ENCODE measurements at regions not wholly inside any gene's neighbourhood (a gene's known extent, or its start where the extent isn't known, plus 50 kb on each side); places are given as distances from the start of the nearest gene placed in this dataset.

GRCh38 chr13:22090106-22090505 is 419.2 kb downstream of the FGF9 start:
- no peak for TF ChIP-seq FOXP2 (optimal IDR thresholded peaks at IDR 0.05; ENCODE audit: borderline replicate concordance, extremely low read depth, extremely low read length, insufficient read depth)
- TF ChIP-seq POLR2AphosphoS5 (IDR thresholded peaks at IDR 0.05; ENCODE audit: low read depth, low read length) = no peak
- TF ChIP-seq TAF1 (IDR thresholded peaks at IDR 0.05; ENCODE audit: borderline replicate concordance, insufficient read depth, low read length) = no peak
- TF ChIP-seq SIN3A (IDR thresholded peaks at IDR 0.05; ENCODE audit: borderline replicate concordance, insufficient read depth, low read length) = no peak
- TF ChIP-seq, protein P1, sequence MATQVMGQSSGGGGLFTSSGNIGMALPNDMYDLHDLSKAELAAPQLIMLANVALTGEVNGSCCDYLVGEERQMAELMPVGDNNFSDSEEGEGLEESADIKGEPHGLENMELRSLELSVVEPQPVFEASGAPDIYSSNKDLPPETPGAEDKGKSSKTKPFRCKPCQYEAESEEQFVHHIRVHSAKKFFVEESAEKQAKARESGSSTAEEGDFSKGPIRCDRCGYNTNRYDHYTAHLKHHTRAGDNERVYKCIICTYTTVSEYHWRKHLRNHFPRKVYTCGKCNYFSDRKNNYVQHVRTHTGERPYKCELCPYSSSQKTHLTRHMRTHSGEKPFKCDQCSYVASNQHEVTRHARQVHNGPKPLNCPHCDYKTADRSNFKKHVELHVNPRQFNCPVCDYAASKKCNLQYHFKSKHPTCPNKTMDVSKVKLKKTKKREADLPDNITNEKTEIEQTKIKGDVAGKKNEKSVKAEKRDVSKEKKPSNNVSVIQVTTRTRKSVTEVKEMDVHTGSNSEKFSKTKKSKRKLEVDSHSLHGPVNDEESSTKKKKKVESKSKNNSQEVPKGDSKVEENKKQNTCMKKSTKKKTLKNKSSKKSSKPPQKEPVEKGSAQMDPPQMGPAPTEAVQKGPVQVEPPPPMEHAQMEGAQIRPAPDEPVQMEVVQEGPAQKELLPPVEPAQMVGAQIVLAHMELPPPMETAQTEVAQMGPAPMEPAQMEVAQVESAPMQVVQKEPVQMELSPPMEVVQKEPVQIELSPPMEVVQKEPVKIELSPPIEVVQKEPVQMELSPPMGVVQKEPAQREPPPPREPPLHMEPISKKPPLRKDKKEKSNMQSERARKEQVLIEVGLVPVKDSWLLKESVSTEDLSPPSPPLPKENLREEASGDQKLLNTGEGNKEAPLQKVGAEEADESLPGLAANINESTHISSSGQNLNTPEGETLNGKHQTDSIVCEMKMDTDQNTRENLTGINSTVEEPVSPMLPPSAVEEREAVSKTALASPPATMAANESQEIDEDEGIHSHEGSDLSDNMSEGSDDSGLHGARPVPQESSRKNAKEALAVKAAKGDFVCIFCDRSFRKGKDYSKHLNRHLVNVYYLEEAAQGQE (IDR thresholded peaks at IDR 0.05; ENCODE audit: insufficient read depth in 1 of 2, low read depth in 2 of 2, low read length in 2 of 2) = no peak

DNA sequence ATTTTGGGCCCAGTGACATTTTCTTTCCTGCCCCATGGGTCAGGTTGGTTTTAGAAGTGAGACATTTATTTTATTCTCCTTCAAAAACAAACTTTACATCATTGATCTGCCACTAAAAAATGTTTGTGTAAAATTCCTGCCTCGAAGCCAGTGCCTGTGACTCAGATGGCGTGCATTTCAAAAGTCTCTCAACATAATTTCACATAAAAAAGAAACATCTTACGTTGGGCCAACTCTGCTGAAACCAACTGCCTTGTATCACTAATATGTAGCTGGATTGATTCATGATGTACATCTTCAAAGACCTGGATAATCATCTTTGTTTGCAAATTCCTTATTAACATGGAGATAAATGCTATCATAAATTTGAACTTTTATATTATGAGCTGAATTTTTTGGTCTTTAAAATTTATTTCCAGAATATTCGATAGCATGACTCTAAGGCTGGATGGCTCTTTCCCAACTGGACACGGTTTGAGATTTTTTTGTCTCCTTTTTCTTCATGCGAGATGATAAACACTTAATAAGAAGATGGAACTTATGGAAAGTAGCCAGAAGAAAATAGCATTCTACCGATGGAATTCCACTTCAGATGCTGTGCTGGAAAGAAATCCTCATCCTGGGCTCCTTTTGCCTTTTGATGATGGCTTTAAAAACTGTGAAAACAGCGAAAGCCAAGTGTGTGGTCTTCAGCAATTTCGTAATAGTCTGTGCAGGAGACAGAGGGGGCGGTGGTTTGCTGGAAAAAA is 420.5 kb downstream of the FGF9 start:
- TF ChIP-seq TAF1 (IDR thresholded peaks at IDR 0.05; ENCODE audit: borderline replicate concordance, insufficient read depth, low read length) = no peak
- no peak for TF ChIP-seq POLR2AphosphoS5 (IDR thresholded peaks at IDR 0.05; ENCODE audit: low read depth, low read length)

GRCh38 chr13:22091971-22092300 is 421.1 kb downstream of the FGF9 start:
- TF ChIP-seq TAF1 (IDR thresholded peaks at IDR 0.05; ENCODE audit: borderline replicate concordance, insufficient read depth, low read length) (no peak), SIN3A (IDR thresholded peaks at IDR 0.05; ENCODE audit: borderline replicate concordance, insufficient read depth, low read length) (no peak), FOXP2 (optimal IDR thresholded peaks at IDR 0.05; ENCODE audit: borderline replicate concordance, extremely low read depth, extremely low read length, insufficient read depth) (no peak), POLR2AphosphoS5 (IDR thresholded peaks at IDR 0.05; ENCODE audit: low read depth, low read length) (no peak)
- TF ChIP-seq, protein P1 (IDR thresholded peaks at IDR 0.05; ENCODE audit: insufficient read depth in 1 of 2, low read depth in 2 of 2, low read length in 2 of 2) = no peak

DNA sequence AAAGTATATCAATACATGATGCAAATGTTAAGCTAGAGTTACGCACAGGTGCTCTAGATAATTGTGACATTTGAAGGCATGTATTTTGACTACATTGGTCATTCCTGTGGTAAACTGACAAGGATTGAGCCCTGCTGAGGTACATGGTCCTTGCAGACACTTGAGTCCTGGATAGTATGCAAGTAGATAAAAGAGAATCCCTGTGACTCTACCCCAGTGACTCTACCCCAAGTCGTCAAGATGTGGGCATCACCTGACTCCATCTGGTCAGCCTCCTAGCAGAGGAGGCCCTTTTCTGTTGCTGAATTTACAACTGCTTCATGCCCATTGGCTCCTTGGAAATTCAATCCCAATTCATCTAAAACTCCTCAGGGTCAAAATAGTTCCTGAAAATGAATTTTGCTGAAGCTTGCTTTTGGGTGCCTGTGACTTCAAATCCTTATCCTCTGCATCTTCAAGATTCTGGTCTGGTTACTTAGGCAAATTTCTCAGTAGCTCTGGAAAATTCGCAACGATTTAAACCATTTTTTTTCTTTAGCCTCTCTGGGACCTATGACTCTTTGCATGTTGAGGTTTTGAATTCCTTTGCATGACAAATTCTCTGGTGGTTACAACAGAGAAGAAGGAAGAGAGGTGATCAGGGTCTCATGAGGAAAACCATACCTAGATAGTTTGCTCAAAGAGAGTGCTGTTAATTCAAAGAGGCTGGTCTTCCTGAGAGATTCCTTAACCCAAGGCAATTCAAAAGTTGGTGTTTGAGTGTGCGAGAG is 422.1 kb downstream of the FGF9 start:
- no peak for TF ChIP-seq POLR2AphosphoS5 (IDR thresholded peaks at IDR 0.05; ENCODE audit: low read depth, low read length)
- TF ChIP-seq SIN3A (IDR thresholded peaks at IDR 0.05; ENCODE audit: borderline replicate concordance, insufficient read depth, low read length) = no peak
- TF ChIP-seq, protein P1 (IDR thresholded peaks at IDR 0.05; ENCODE audit: insufficient read depth in 1 of 2, low read depth in 2 of 2, low read length in 2 of 2) = no peak
- TF ChIP-seq FOXP2 (optimal IDR thresholded peaks at IDR 0.05; ENCODE audit: borderline replicate concordance, extremely low read depth, extremely low read length, insufficient read depth) = no peak
- TF ChIP-seq TAF1 (IDR thresholded peaks at IDR 0.05; ENCODE audit: borderline replicate concordance, insufficient read depth, low read length) = no peak

DNA sequence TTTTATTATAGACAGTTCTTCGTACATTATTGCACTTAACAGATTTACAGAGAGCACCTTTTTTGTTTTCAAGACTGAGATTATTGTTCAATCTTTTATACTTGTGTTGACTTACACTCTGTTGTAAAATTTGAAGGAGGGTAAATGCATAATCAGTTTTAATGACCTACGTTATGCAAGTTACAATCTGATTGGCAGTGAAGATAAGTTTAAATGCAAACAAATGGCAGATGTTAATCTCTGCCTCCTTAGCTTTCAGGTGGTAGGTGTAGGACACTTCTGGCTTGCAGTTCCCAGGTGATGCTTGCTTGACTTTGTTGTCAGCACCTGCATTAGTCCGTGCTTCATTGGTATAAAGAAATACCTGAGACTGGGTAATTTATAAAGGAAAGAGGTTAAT is 424.9 kb downstream of the FGF9 start:
- TF ChIP-seq SIN3A (IDR thresholded peaks at IDR 0.05; ENCODE audit: borderline replicate concordance, insufficient read depth, low read length) (no peak), FOXP2 (optimal IDR thresholded peaks at IDR 0.05; ENCODE audit: borderline replicate concordance, extremely low read depth, extremely low read length, insufficient read depth) (no peak), POLR2AphosphoS5 (IDR thresholded peaks at IDR 0.05; ENCODE audit: low read depth, low read length) (no peak), TAF1 (IDR thresholded peaks at IDR 0.05; ENCODE audit: borderline replicate concordance, insufficient read depth, low read length) (no peak)

DNA sequence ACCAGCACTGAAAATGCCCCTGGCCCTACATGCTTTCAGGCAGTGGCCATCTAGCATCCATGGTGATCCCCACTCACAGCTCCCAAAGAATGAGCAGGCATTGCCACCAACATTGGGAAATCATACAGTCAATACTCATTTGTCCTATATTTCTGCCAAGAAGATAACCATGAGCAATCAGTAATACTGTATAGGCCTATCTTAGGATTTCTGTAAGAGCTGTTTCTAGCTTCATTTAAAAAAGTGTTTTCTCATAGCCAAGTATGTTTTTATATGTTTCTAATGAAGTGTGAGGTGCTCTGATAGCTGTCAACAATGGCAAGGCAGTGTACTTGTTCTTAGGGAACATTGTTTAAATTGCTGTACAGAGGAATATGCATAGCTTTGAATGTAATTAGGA is 428.7 kb downstream of the FGF9 start:
- no peak for TF ChIP-seq FOXP2 (optimal IDR thresholded peaks at IDR 0.05; ENCODE audit: borderline replicate concordance, extremely low read depth, extremely low read length, insufficient read depth)
- no peak for TF ChIP-seq POLR2AphosphoS5 (IDR thresholded peaks at IDR 0.05; ENCODE audit: low read depth, low read length)
- TF ChIP-seq SIN3A (IDR thresholded peaks at IDR 0.05; ENCODE audit: borderline replicate concordance, insufficient read depth, low read length) = no peak
- TF ChIP-seq, protein P1 (IDR thresholded peaks at IDR 0.05; ENCODE audit: insufficient read depth in 1 of 2, low read depth in 2 of 2, low read length in 2 of 2) = no peak
- TF ChIP-seq TAF1 (IDR thresholded peaks at IDR 0.05; ENCODE audit: borderline replicate concordance, insufficient read depth, low read length) = no peak
